Liver (tissue), 7 donors: ENCODE measurements at regions not wholly inside any gene's neighbourhood (a gene's known extent, or its start where the extent isn't known, plus 50 kb on each side); places are given as distances from the start of the nearest gene placed in this dataset.

Source experiments
- DNase-seq: peaks from one replicate; pipeline ENCODE4 v3.0.0-alpha.2; 2017; ENCODE audit warnings: low spot score
- H3K27ac ChIP-seq, 2 donors: one replicate each; pipeline ENCODE4 v1.7.0; 2013; ENCODE audit warnings: inconsistent platforms in 2 of 2, low read length in 2 of 2, control low read depth in 1 of 2, low read depth in 1 of 2, mild to moderate bottlenecking in 1 of 2
- H3K27me3 ChIP-seq, 4 donors: one replicate each; pipeline versions ENCODE4 v1.6.1 to v1.7.0; 2013; ENCODE audit warnings: low read length in 3 of 4, inconsistent platforms in 1 of 4, mild to moderate bottlenecking in 1 of 4, moderate library complexity in 1 of 4; ENCODE audit not compliant: control insufficient read depth in 4 of 4, insufficient read depth in 4 of 4
- H3K36me3 ChIP-seq, 4 donors: one replicate each; pipeline versions ENCODE4 v1.6.1 to v1.7.0; 2013; ENCODE audit warnings: low read length in 3 of 4, mild to moderate bottlenecking in 3 of 4, low read depth in 1 of 4, moderate library complexity in 1 of 4; ENCODE audit not compliant: control insufficient read depth in 4 of 4, insufficient read depth in 3 of 4
- H3K4me1 ChIP-seq, 4 donors: one replicate each; pipeline versions ENCODE4 v1.6.1 to v1.7.0; 2013; ENCODE audit warnings: low read length in 3 of 4, mild to moderate bottlenecking in 3 of 4, moderate library complexity in 1 of 4; ENCODE audit not compliant: control insufficient read depth in 4 of 4, insufficient read depth in 4 of 4
- H3K4me3 ChIP-seq, 3 donors: one replicate each; pipeline versions ENCODE4 v1.6.1 to v1.7.0; 2013; ENCODE audit warnings: low read length in 3 of 3, control low read depth in 1 of 3, low read depth in 1 of 3, mild to moderate bottlenecking in 1 of 3
- H3K9ac ChIP-seq, 2 donors: one replicate each; pipeline ENCODE4 v1.7.0; 2013; ENCODE audit warnings: low read length in 2 of 2, mild to moderate bottlenecking in 2 of 2, moderate library complexity in 2 of 2, control low read depth in 1 of 2, low read depth in 1 of 2
- H3K9me3 ChIP-seq, 4 donors: one replicate each; pipeline versions ENCODE4 v1.6.1 to v1.7.0; 2013; ENCODE audit warnings: low read length in 3 of 4; ENCODE audit not compliant: control insufficient read depth in 4 of 4
- ATF3 ChIP-seq: IDR thresholded peaks from 2 replicates; pipeline ENCODE4 v1.6.1; 2016; ENCODE audit warnings: antibody characterized with exemption
- EGR1 ChIP-seq, 2 donors: IDR thresholded peaks; 2 replicates each; pipeline ENCODE4 v1.6.1; 2016 to 2018; ENCODE audit warnings: antibody characterized with exemption in 2 of 2, low read depth in 2 of 2
- FOXA1 ChIP-seq: IDR thresholded peaks from 2 replicates; pipeline ENCODE4 v1.6.1; 2016; ENCODE audit warnings: antibody characterized with exemption
- HNF4G ChIP-seq: IDR thresholded peaks from 2 replicates; pipeline ENCODE4 v1.6.1; 2016; ENCODE audit warnings: antibody characterized with exemption
- JUND ChIP-seq, 2 donors: IDR thresholded peaks; 2 replicates each; pipeline ENCODE4 v1.6.1; 2016; ENCODE audit warnings: antibody characterized with exemption in 2 of 2
- RAD21 ChIP-seq, 2 donors: IDR thresholded peaks; 2 replicates each; pipeline ENCODE4 v1.6.1; 2016; ENCODE audit warnings: antibody characterized with exemption in 2 of 2, mild to moderate bottlenecking in 2 of 2
- SP1 ChIP-seq: IDR thresholded peaks from 2 replicates; pipeline ENCODE4 v1.6.1; 2018; ENCODE audit warnings: antibody characterized with exemption, mild to moderate bottlenecking
- ZBTB33 ChIP-seq: IDR thresholded peaks from 2 replicates; pipeline ENCODE4 v1.6.1; 2016; ENCODE audit warnings: antibody characterized with exemption
- WGBS: extraction: QIAGEN DNeasy Blood & Tissue Kit; methylation state at CpG from one replicate; pipeline ENCODE4 v1.1.7; 2013; 5-methylcytosine and 5-hydroxymethylcytosine counted together
- donor health status: healthy.
- donor health status: healthy.
- donor health status: healthy.
- donor health status: healthy.

DNA sequence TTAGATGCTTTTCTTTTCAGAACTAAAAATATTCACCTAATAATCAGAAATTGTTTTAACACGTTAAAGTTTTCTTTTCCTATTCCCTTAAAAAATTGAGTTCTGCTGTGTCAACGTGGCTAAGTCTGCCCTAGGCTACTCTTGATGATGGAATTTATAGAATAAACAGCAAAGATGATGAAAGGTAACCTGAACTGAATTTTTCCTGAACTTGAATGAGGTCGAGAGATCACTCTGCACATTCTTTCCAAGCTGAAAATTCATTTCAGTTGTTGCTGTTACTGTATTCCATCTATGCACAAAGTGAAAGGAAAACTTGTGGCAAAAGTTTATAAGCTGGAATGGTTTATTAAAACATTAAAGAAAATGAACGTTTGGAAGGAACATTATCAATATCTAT, 245.9 kb upstream of the GIMD1 start:
- Histone ChIP-seq H3K36me3 (no peaks in the 10 kb centered on the region), H3K27ac (no peak overlapping the region), H3K9me3 (no peaks in the 10 kb centered on the region), H3K4me3 (no peak overlapping the region), H3K27me3 (no peaks in the 10 kb centered on the region), H3K4me1 (no peaks in the 10 kb centered on the region), H3K9ac (no peak overlapping the region)
- WGBS = 50% methylated on average over 4 of the region's 4 CpGs
- no peak for DNase-seq
- TF ChIP-seq ATF3 (no peak), EGR1 (IDR thresholded peaks at IDR 0.05; ENCODE audit: low read depth in 2 of 2) (no peak), FOXA1 (no peak)

DNA sequence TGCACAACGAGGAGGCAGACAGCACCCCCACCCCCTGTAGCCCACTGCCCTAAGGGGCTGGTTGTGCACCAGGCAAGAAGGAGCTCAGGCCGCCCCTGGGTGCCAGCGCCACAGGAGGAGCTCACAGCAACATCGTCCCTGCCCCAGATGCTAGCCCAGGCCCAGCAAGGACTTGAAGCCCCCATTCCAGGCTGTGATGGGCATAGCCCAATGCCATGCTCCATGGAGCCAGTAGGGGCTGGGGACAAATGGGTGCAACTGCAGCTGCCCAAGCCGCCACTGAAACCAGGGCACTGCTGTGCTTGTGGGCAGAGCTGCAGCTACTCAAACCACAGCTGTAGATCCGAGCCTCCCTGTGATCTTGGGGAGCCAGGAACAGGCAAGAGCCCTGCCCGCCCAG, 241.3 kb upstream of the GIMD1 start:
- no peak for TF ChIP-seq SP1
- TF ChIP-seq ZBTB33 = no peak
- TF ChIP-seq HNF4G = no peak
- whole genome bisulfite sequencing = 74% methylated on average over 7 of the region's 7 CpGs
- Histone ChIP-seq H3K27me3 (no peaks in the 10 kb centered on the region), H3K27ac (no peak overlapping the region), H3K9me3 (no peaks in the 10 kb centered on the region), H3K4me1 (no peaks in the 10 kb centered on the region), H3K36me3 (no peaks in the 10 kb centered on the region), H3K4me3 (no peak overlapping the region), H3K9ac (no peak overlapping the region)
- DNase-seq = no peak

DNA sequence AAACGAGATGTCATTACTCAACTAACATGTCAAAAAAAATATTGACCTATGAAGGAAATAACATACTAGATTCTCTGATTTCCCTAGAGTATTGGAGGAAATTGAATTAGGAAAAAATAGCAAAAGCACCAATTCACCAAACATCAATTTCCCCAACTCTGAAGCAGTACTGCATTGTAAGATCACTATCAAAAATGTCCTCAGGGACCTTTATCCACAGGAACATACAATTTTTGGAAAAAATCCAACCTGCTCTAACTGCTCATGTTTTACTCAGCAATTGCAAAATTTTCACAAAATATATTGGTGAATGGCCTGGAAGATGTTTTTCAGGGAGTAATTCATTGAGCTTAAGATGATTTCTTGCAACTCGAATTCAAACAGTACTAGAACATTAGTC, 239.0 kb upstream of the GIMD1 start:
- Histone ChIP-seq H3K4me1 (no peaks in the 10 kb centered on the region), H3K4me3 (no peak overlapping the region), H3K36me3 (no peaks in the 10 kb centered on the region), H3K9ac (no peak overlapping the region), H3K27ac (no peak overlapping the region), H3K27me3 (no peaks in the 10 kb centered on the region), H3K9me3 (peaks cover 0 to 2% (median under 1%) of the 10 kb centered on the region in 4 donors)
- WGBS = 56% methylated on average over 2 of the region's 2 CpGs
- no peak for DNase-seq
- TF ChIP-seq ZBTB33 (no peak), ATF3 (no peak), JUND (IDR thresholded peaks at IDR 0.05) (no peak), RAD21 (IDR thresholded peaks at IDR 0.05) (no peak), EGR1 (IDR thresholded peaks at IDR 0.05; ENCODE audit: low read depth in 2 of 2) (no peak)
